ENCODE measurements at regions not wholly inside any gene's neighbourhood (a gene's known extent, or its start where the extent isn't known, plus 50 kb on each side); places are given as distances from the start of the nearest gene placed in this dataset.

DNA sequence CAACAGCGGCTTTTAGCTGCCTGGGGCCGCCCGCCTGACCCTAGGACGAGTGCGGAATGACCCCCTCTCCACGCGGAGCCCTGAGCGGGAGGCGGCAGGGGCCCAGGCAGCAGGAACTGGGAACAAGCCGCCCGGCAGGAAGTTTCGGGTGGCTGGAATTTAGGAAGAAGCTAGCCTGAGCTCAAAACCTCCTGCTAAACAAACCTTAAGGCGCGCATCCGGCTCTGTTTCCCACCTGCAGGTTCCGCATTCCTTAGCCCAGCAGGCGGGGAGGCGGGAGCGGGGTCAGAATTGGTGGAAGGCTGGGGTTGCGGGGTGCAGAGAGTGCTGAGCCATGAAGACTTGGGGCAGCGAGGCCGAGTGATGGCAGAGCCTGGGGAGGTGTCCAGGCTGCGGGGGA lies 813.9 kb downstream of the KCNJ18 start:
- ChIA-PET CTCF (no interaction called here), POLR2A (no interaction called here), RAD21 (ENCODE audit: low non-redundant PET in 1 of 2, low total read pairs in 2 of 2, uncharacterized antibody in 2 of 2, unreplicated experiment in 2 of 2) (no interaction called here)
- Histone ChIP-seq H3K9me3 (ENCODE audit: control insufficient read depth in 1 of 2, insufficient read depth in 1 of 2, low read depth in 1 of 2, low read length in 2 of 2) (no peaks in the 10 kb centered on the region; a peak in 2 of 4 replicates), H3K27me3 (ENCODE audit: insufficient read depth, low read length) (no peaks in the 10 kb centered on the region), H3K27ac (ENCODE audit: low read depth, low read length) (no peak overlapping the region), H3K36me3 (ENCODE audit: control insufficient read depth in 1 of 2, insufficient read depth in 2 of 2, low read length in 2 of 2) (no peaks in the 10 kb centered on the region), H3K79me2 (ENCODE audit: insufficient read depth, low read length) (no peaks in the 10 kb centered on the region), H3K4me1 (ENCODE audit: control insufficient read depth in 1 of 2, insufficient read depth in 2 of 2, low read length in 2 of 2) (no peaks in the 10 kb centered on the region), H3K4me3 (replicated peaks in 1 of 2; ENCODE audit: low read depth in 1 of 2, low read length in 2 of 2) (no peak overlapping the region), H3K4me2 (ENCODE audit: low read length) (no peak overlapping the region), H3K9ac (ENCODE audit: low read length) (no peak overlapping the region), H4K20me1 (ENCODE audit: insufficient read depth) (no peaks in the 10 kb centered on the region), H2AFZ (ENCODE audit: low read depth, low read length, poor library complexity, severe bottlenecking) (no peak overlapping the region), H3K9me2 (ENCODE audit: insufficient read depth) (no peaks in the 10 kb centered on the region)
- no peak for ATAC-seq
- no TSS peak for BruUV-seq (replicated peaks)
- intact Hi-C loops (cut with micrococcal nuclease) = no loop called here
- no peak for DNase-seq (ENCODE audit: low read depth, low spot score)
- TF ChIP-seq SIN3A (IDR thresholded peaks at IDR 0.05; ENCODE audit: low read depth) (no peak), ZFX (IDR thresholded peaks at IDR 0.05) (no peak), CTCF (IDR thresholded peaks at IDR 0.05 in 2 of 3, conservative IDR thresholded peaks at IDR 0.05 in 1 of 3; ENCODE audit: borderline replicate concordance in 1 of 3, insufficient read depth in 1 of 3, low read depth in 2 of 3, low read length in 2 of 3) (no peak), EZH2 (IDR thresholded peaks at IDR 0.05) (no peak), TCF7L2 (IDR thresholded peaks at IDR 0.05; ENCODE audit: borderline replicate concordance, extremely low read depth, insufficient read depth, insufficient read length) (no peak), EZH2phosphoT487 (IDR thresholded peaks at IDR 0.05; ENCODE audit: borderline replicate concordance) (no peak), ZNF274 (IDR thresholded peaks at IDR 0.05; ENCODE audit: low read depth, low read length) (no peak), YY1 (IDR thresholded peaks at IDR 0.05; ENCODE audit: extremely low read depth, insufficient replicate concordance, low read depth, low read length) (no peak), POLR2A (IDR thresholded peaks at IDR 0.05; ENCODE audit: borderline replicate concordance, extremely low read depth, insufficient read depth, insufficient read length) (no peak)

- intact Hi-C loops (cut with micrococcal nuclease) = no loop called here
- Histone ChIP-seq H3K9me2 (ENCODE audit: insufficient read depth) (no peaks in the 10 kb centered on the region), H3K4me3 (replicated peaks in 1 of 2; ENCODE audit: low read depth in 1 of 2, low read length in 2 of 2) (no peak overlapping the region), H3K36me3 (ENCODE audit: control insufficient read depth in 1 of 2, insufficient read depth in 2 of 2, low read length in 2 of 2) (no peaks in the 10 kb centered on the region), H3K9ac (ENCODE audit: low read length) (no peak overlapping the region), H4K20me1 (ENCODE audit: insufficient read depth) (no peaks in the 10 kb centered on the region), H3K27me3 (ENCODE audit: insufficient read depth, low read length) (no peaks in the 10 kb centered on the region), H3K27ac (ENCODE audit: low read depth, low read length) (no peak overlapping the region), H3K4me2 (ENCODE audit: low read length) (no peak overlapping the region), H3K9me3 (ENCODE audit: control insufficient read depth in 1 of 2, insufficient read depth in 1 of 2, low read depth in 1 of 2, low read length in 2 of 2) (no peaks in the 10 kb centered on the region; a peak in 2 of 4 replicates), H2AFZ (ENCODE audit: low read depth, low read length, poor library complexity, severe bottlenecking) (no peak overlapping the region), H3K79me2 (ENCODE audit: insufficient read depth, low read length) (no peaks in the 10 kb centered on the region), H3K4me1 (ENCODE audit: control insufficient read depth in 1 of 2, insufficient read depth in 2 of 2, low read length in 2 of 2) (no peaks in the 10 kb centered on the region)
- CTCF ChIA-PET = no interaction called here
- no TSS peak for BruUV-seq (replicated peaks)
- RAD21 ChIA-PET (ENCODE audit: low non-redundant PET in 1 of 2, low total read pairs in 2 of 2, uncharacterized antibody in 2 of 2, unreplicated experiment in 2 of 2) = no interaction called here
- TF ChIP-seq CTCF (IDR thresholded peaks at IDR 0.05 in 2 of 3, conservative IDR thresholded peaks at IDR 0.05 in 1 of 3; ENCODE audit: borderline replicate concordance in 1 of 3, insufficient read depth in 1 of 3, low read depth in 2 of 3, low read length in 2 of 3) = no peak
- TF ChIP-seq CBX3 (IDR thresholded peaks at IDR 0.05; ENCODE audit: low read depth) = no peak
- TF ChIP-seq EZH2 (IDR thresholded peaks at IDR 0.05) = no peak
- TF ChIP-seq, protein P1, sequence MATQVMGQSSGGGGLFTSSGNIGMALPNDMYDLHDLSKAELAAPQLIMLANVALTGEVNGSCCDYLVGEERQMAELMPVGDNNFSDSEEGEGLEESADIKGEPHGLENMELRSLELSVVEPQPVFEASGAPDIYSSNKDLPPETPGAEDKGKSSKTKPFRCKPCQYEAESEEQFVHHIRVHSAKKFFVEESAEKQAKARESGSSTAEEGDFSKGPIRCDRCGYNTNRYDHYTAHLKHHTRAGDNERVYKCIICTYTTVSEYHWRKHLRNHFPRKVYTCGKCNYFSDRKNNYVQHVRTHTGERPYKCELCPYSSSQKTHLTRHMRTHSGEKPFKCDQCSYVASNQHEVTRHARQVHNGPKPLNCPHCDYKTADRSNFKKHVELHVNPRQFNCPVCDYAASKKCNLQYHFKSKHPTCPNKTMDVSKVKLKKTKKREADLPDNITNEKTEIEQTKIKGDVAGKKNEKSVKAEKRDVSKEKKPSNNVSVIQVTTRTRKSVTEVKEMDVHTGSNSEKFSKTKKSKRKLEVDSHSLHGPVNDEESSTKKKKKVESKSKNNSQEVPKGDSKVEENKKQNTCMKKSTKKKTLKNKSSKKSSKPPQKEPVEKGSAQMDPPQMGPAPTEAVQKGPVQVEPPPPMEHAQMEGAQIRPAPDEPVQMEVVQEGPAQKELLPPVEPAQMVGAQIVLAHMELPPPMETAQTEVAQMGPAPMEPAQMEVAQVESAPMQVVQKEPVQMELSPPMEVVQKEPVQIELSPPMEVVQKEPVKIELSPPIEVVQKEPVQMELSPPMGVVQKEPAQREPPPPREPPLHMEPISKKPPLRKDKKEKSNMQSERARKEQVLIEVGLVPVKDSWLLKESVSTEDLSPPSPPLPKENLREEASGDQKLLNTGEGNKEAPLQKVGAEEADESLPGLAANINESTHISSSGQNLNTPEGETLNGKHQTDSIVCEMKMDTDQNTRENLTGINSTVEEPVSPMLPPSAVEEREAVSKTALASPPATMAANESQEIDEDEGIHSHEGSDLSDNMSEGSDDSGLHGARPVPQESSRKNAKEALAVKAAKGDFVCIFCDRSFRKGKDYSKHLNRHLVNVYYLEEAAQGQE (IDR thresholded peaks at IDR 0.05; ENCODE audit: low read depth) = no peak
- POLR2A ChIA-PET = no interaction called here
- no peak for ATAC-seq
- DNase-seq (ENCODE audit: low read depth, low spot score) = no peak
Measured at GRCh38 chr17:22506861-22507260, 814.5 kb downstream of the KCNJ18 start.

Measured in HCT116 (cell line).